CD4-positive, alpha-beta T cell (primary cell): ENCODE measurements at regions not wholly inside any gene's neighbourhood (a gene's known extent, or its start where the extent isn't known, plus 50 kb on each side); places are given as distances from the start of the nearest gene placed in this dataset.

Experiments
- ATAC-seq: fragments of 200-7000 bp; cut with Tn5 transposase; one replicate; pipeline ENCODE4 v1.10.0; 2022; ENCODE audit warnings: mild to moderate bottlenecking; ENCODE audit not compliant: poor library complexity
- CTCF ChIA-PET: fragments of 350-600 bp; sonication (Branson Sonifier 250); formaldehyde crosslinking; loops from one replicate; lab custom pipeline; 2021; ENCODE audit warnings: antibody characterized with exemption, inconsistent platforms; lab: Charles Lee
- POLR2A ChIA-PET: fragments of 350-600 bp; sonication (Branson Sonifier 250); formaldehyde crosslinking; loops from one replicate; lab custom pipeline; 2021; ENCODE audit warnings: antibody characterized with exemption, inconsistent platforms; lab: Charles Lee
- DNase-seq, 14 experiments: peaks; one replicate each; pipeline ENCODE4 v3.0.0-alpha.2; 2013 to 2020; ENCODE audit warnings: mixed read lengths in 2 of 14
- H3K27ac ChIP-seq, 2 donors: one replicate each; pipeline versions ENCODE4 v1.5.1 to v1.7.0; 2013; ENCODE audit warnings: low read length in 2 of 2, low read depth in 1 of 2, mild to moderate bottlenecking in 1 of 2
- H3K27me3 ChIP-seq, 2 experiments: 1 replicate in 1 of 2; 2 replicates in 1 of 2; pipeline versions ENCODE4 v1.6.1 to v1.7.0; 2013; ENCODE audit warnings: low read length in 2 of 2, control low read depth in 1 of 2, mild to moderate bottlenecking in 1 of 2, moderate library complexity in 1 of 2; ENCODE audit not compliant: insufficient read depth in 2 of 2, control insufficient read depth in 1 of 2
- H3K36me3 ChIP-seq: one replicate; pipeline ENCODE4 v1.6.1; 2013; ENCODE audit warnings: low read length, control low read depth; ENCODE audit not compliant: insufficient read depth
- H3K4me1 ChIP-seq: one replicate; pipeline ENCODE4 v1.6.1; 2013; ENCODE audit warnings: low read length, control low read depth; ENCODE audit not compliant: insufficient read depth
- H3K4me3 ChIP-seq: one replicate; pipeline ENCODE4 v1.5.1; 2013; ENCODE audit warnings: mild to moderate bottlenecking, low read length, moderate library complexity
- H3K9me3 ChIP-seq, 2 experiments: 1 replicate in 1 of 2; 2 replicates in 1 of 2; pipeline versions ENCODE4 v1.6.1 to v1.7.0; 2013; ENCODE audit warnings: low read length in 2 of 2, mild to moderate bottlenecking in 2 of 2, control low read depth in 1 of 2, moderate library complexity in 1 of 2; ENCODE audit not compliant: control insufficient read depth in 1 of 2, insufficient read depth in 1 of 2
- H3K27ac Mint-ChIP-seq: one replicate; pipeline ENCODE4 v1.8.0; 2020; ENCODE audit warnings: mixed read lengths
- H3K27me3 Mint-ChIP-seq: one replicate; pipeline ENCODE4 v1.8.0; 2021; ENCODE audit warnings: mixed read lengths
- H3K36me3 Mint-ChIP-seq: one replicate; pipeline ENCODE4 v1.8.0; 2021; ENCODE audit warnings: low read depth, mixed read lengths
- H3K4me1 Mint-ChIP-seq: one replicate; pipeline ENCODE4 v1.8.0; 2021; ENCODE audit warnings: low read depth, mixed read lengths
- H3K4me3 Mint-ChIP-seq: one replicate; pipeline ENCODE4 v1.8.0; 2020; ENCODE audit warnings: mild to moderate bottlenecking, mixed read lengths
- H3K9me3 Mint-ChIP-seq: one replicate; pipeline ENCODE4 v1.8.0; 2020; ENCODE audit warnings: mixed read lengths
- CTCF ChIP-seq: fragments of 200-600 bp; IDR thresholded peaks from one replicate; pipeline ENCODE4 v1.8.0; 2022; ENCODE audit warnings: antibody characterized with exemption, mild to moderate bottlenecking
- intact Hi-C, 2 experiments: fragments of 100-400 bp; cut with DNase I in 1 of 2; cut with micrococcal nuclease in 1 of 2; formaldehyde crosslinking; loops; one replicate each; pipeline versions ENCODE4 v1.15.1 to v1.9.0; 2023 to 2025; cut with DNase I, micrococcal nuclease

- Histone ChIP-seq H3K4me3 (no peak overlapping the region), H3K36me3 (no peaks in the 10 kb centered on the region), H3K27me3 (no peaks in the 10 kb centered on the region), H3K27ac (no peak overlapping the region), H3K4me1 (no peaks in the 10 kb centered on the region), H3K9me3 (peaks cover 0 to 4% of the 10 kb centered on the region in 2 experiments)
- intact Hi-C loops, result no loop called here
- no peaks in the 10 kb centered on the region for H3K4me1 Mint-ChIP-seq
- DNase-seq (no peak), ATAC-seq (no peak)
- CTCF ChIA-PET, result no interaction called here
- no peak for TF ChIP-seq CTCF
- POLR2A ChIA-PET, result no interaction called here
- H3K4me3 Mint-ChIP-seq, result no peak overlapping the region
- H3K9me3 Mint-ChIP-seq, result peaks cover 11% of the 10 kb centered on the region
- no peaks in the 10 kb centered on the region for H3K27me3 Mint-ChIP-seq
- H3K36me3 Mint-ChIP-seq, result no peaks in the 10 kb centered on the region
- H3K27ac Mint-ChIP-seq, result no peak overlapping the region
Measured at GRCh38 chr12:127752802-127753201, 514.2 kb upstream of the TMEM132C start.

GRCh38 chr12:127760357-127760756, 506.6 kb upstream of the TMEM132C start:
- Histone ChIP-seq H3K9me3 (peaks cover 0 to 15% of the 10 kb centered on the region in 2 experiments), H3K36me3 (no peaks in the 10 kb centered on the region), H3K4me1 (no peaks in the 10 kb centered on the region), H3K27me3 (no peaks in the 10 kb centered on the region), H3K27ac (no peak overlapping the region), H3K4me3 (no peak overlapping the region)
- no peak for DNase-seq
- no peak overlapping the region for H3K27ac Mint-ChIP-seq
- no peak overlapping the region for H3K4me3 Mint-ChIP-seq
- H3K4me1 Mint-ChIP-seq, result no peaks in the 10 kb centered on the region
- intact Hi-C loops, result no loop called here
- ChIA-PET POLR2A (no interaction called here), CTCF (no interaction called here)
- peaks cover 11% of the 10 kb centered on the region for H3K9me3 Mint-ChIP-seq
- no peak for ATAC-seq
- no peaks in the 10 kb centered on the region for H3K36me3 Mint-ChIP-seq
- no peaks in the 10 kb centered on the region for H3K27me3 Mint-ChIP-seq
- TF ChIP-seq CTCF, result no peak

- H3K36me3 ChIP-seq, result no peaks in the 10 kb centered on the region
- ATAC-seq (no peak), DNase-seq (no peak)
- intact Hi-C loops, result no loop called here
- peaks cover 11% of the 10 kb centered on the region for H3K9me3 Mint-ChIP-seq
- no peaks in the 10 kb centered on the region for H3K4me1 ChIP-seq
- POLR2A ChIA-PET, result no interaction called here
- H3K27me3 ChIP-seq, result no peaks in the 10 kb centered on the region
- no peaks in the 10 kb centered on the region for H3K4me1 Mint-ChIP-seq
- H3K27ac ChIP-seq, result no peak overlapping the region
- H3K4me3 Mint-ChIP-seq, result no peak overlapping the region
- H3K27ac Mint-ChIP-seq, result no peak overlapping the region
- CTCF ChIA-PET, result no interaction called here
- H3K27me3 Mint-ChIP-seq, result no peaks in the 10 kb centered on the region
- H3K4me3 ChIP-seq, result no peak overlapping the region
- no peak for TF ChIP-seq CTCF
- peaks cover 0 to 15% of the 10 kb centered on the region in 2 experiments for H3K9me3 ChIP-seq
- no peaks in the 10 kb centered on the region for H3K36me3 Mint-ChIP-seq
Measured at GRCh38 chr12:127760996-127761395, 506.0 kb upstream of the TMEM132C start.
